ENCODE measurements at regions not wholly inside any gene's neighbourhood (a gene's known extent, or its start where the extent isn't known, plus 50 kb on each side); places are given as distances from the start of the nearest gene placed in this dataset.

DNA sequence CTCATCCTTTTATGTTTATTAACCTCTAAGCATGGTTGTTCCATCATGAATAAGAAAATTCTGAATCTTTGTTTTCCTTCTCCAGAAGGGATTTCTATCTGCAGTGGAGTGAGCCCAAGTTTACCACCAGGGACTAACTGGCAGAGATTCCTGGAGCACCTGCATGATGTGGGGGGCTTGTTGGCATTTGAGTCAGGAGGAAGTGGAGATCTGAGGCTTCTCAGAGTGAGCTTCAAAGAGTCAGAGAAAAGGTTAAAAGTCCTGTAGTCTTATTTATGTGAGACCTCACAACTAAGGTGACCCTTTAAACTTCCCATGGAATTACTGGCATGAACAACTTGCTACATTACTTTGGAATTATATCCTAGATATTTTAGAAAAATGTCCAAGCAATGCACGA, 138.1 kb upstream of the SLC24A3 start:
- 0% methylated on average over 1 of the region's 1 CpG for WGBS (ENCODE audit: insufficient coverage, low coverage, missing lambda C conversion rate)

More for the DNA sequence above, 138.1 kb upstream of the SLC24A3 start:
- ATAC-seq (no peak), FAIRE-seq (no peak), DNase-seq (ENCODE audit: extremely low read depth in 1 of 4, low spot score in 3 of 4) (no peak)
- no TSS peak for BruUV-seq (replicated peaks)
- Histone ChIP-seq H3K27ac (ENCODE audit: extremely low read depth, low read depth, low read length) (no peak overlapping the region), H3K36me3 (ENCODE audit: control insufficient read depth, insufficient read depth, low read length) (no peaks in the 10 kb centered on the region), H3K4me3 (no peak overlapping the region), H3K4me2 (ENCODE audit: insufficient read depth, low read length) (no peak overlapping the region), H3K4me1 (replicated peaks in 1 of 2; ENCODE audit: control insufficient read depth in 2 of 2, insufficient read depth in 2 of 2, low read length in 2 of 2) (no peaks in the 10 kb centered on the region), H3K27me3 (ENCODE audit: control insufficient read depth in 2 of 2, insufficient read depth in 2 of 2, low read length in 2 of 2) (no peaks in the 10 kb centered on the region), H2AFZ (ENCODE audit: low read depth, low read length) (no peak overlapping the region), H3K9ac (ENCODE audit: insufficient read depth in 1 of 2, low read depth in 2 of 2, low read length in 2 of 2) (no peak overlapping the region), H3K9me1 (ENCODE audit: control insufficient read depth, insufficient read depth, low read length) (no peaks in the 10 kb centered on the region), H3K79me2 (ENCODE audit: control insufficient read depth, insufficient read depth, low read length) (no peaks in the 10 kb centered on the region), H3K9me3 (replicated peaks; ENCODE audit: control insufficient read depth, insufficient read depth, low read depth, low read length) (no peaks in the 10 kb centered on the region), H4K20me1 (replicated peaks; ENCODE audit: control insufficient read depth, insufficient read depth, low read length) (no peaks in the 10 kb centered on the region)
- POLR2A ChIA-PET, result no interaction called here
- in situ Hi-C loops (cut with MboI) (no loop called here), intact Hi-C loops (cut with micrococcal nuclease) (no loop called here)
- TF ChIP-seq CEBPB (tag; IDR thresholded peaks at IDR 0.05) (no peak), TAF7 (tag; IDR thresholded peaks at IDR 0.05) (no peak), HMG20A (CRISPR knock-in tag; conservative IDR thresholded peaks at IDR 0.05) (no peak), CHD2 (IDR thresholded peaks at IDR 0.05; ENCODE audit: low read depth, low read length) (no peak), HDAC1 (IDR thresholded peaks at IDR 0.05) (no peak), SAP30 (IDR thresholded peaks at IDR 0.05; ENCODE audit: borderline replicate concordance, insufficient read depth, low read depth, low read length, poor library complexity, severe bottlenecking) (no peak), XRCC5 (IDR thresholded peaks at IDR 0.05; ENCODE audit: low read depth, low read length) (no peak)
- TF ChIP-seq, protein P1, sequence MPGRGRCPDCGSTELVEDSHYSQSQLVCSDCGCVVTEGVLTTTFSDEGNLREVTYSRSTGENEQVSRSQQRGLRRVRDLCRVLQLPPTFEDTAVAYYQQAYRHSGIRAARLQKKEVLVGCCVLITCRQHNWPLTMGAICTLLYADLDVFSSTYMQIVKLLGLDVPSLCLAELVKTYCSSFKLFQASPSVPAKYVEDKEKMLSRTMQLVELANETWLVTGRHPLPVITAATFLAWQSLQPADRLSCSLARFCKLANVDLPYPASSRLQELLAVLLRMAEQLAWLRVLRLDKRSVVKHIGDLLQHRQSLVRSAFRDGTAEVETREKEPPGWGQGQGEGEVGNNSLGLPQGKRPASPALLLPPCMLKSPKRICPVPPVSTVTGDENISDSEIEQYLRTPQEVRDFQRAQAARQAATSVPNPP (IDR thresholded peaks at IDR 0.05; ENCODE audit: borderline replicate concordance, insufficient read depth, insufficient read length), result no peak
- TF ChIP-seq, protein P2, sequence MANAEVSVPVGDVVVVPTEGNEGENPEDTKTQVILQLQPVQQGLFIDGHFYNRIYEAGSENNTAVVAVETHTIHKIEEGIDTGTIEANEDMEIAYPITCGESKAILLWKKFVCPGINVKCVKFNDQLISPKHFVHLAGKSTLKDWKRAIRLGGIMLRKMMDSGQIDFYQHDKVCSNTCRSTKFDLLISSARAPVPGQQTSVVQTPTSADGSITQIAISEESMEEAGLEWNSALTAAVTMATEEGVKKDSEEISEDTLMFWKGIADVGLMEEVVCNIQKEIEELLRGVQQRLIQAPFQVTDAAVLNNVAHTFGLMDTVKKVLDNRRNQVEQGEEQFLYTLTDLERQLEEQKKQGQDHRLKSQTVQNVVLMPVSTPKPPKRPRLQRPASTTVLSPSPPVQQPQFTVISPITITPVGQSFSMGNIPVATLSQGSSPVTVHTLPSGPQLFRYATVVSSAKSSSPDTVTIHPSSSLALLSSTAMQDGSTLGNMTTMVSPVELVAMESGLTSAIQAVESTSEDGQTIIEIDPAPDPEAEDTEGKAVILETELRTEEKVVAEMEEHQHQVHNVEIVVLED (CRISPR knock-in tag; IDR thresholded peaks at IDR 0.05), result no peak
- TF ChIP-seq, protein P3, sequence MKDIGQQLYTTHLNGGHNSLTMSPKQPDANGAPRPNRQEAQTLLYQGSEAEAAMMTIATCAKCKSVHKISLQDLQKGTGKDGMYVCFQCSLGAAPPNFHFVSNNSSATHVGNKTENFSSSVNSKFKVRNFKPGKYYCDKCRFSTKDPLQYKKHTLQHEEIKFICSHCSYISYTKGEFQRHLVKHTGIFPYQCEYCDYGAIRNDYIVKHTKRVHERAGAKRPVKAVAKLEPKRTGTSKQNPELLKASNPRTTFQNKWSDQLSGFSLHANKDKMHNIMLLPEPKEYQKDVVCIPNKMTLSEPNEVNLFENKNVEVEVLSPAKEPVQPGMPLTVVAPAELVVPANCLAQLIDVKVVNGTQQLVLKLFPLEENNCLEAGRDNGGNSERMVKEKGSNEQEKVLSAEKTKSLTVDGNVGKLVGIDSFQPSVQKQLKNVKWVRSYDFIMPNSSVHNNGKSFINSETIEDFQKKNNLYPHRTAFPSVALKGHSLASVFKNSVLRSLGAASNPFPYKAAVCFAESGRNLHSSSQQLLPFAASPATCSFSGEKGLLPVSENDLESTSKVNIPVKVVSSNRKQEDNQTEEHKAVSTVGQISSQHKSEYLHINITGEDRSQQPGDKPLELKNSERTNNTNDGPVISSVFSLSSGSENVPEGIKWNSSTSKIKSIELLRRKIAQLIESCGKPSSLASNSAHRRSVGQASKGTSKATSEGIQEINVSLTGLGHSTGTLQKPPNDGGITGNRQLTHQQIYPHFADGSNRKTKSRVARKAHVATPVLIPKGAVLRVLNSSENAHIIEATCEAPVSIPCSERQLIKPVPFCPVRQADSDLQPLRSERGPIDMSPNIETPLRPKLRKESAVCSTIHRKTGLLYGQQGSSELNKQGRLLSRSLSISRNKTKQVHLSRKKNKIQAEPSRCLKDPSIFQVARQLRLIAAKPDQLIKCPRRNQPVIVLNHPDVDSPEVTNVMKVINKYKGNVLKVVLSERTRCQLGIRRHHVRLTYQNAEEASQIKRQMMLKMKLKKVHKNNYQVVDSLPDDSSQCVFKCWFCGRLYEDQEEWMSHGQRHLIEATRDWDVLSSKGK (CRISPR knock-in tag; IDR thresholded peaks at IDR 0.05), result no peak
- CTCF ChIA-PET (ENCODE audit: low intra/inter-chr PET ratio), result no interaction called here
